ENCODE measurements at regions not wholly inside any gene's neighbourhood (a gene's known extent, or its start where the extent isn't known, plus 50 kb on each side); places are given as distances from the start of the nearest gene placed in this dataset. TPM values are rescaled to one million over a fixed set of nuclear protein-coding genes. Genes with fewer than 3 reads are reported as not detected.

DNA sequence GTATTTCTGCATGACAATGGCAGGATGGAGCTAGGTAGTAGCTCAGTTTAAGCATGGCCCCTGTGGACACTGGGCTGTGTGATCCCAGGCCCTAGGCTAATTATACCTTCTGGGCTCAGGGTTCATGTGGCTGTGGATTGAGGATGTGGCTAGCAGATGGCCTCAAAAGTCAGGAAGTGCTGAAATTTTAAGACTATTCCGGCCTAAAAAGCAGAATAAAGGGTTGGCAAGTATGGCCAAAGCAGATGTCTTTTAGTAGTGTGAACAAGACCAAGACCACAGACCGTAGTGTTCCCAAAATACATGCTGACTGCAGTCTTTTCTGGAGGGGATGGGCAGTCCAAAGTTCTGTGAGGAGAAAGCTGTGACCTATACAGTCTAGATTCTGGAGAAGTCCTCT is 115.7 kb upstream of the RAG2 start:
- Histone ChIP-seq H3K36me3 (ENCODE audit: insufficient read depth, low read length) (no peaks in the 10 kb centered on the region), H2AFZ (ENCODE audit: low read length) (no peak overlapping the region), H3K4me3 (ENCODE audit: low read depth, low read length, poor library complexity, severe bottlenecking) (no peak overlapping the region), H3K79me2 (ENCODE audit: insufficient read depth, low read depth, low read length) (no peaks in the 10 kb centered on the region), H3K9me2 (ENCODE audit: insufficient read depth, low read length) (no peaks in the 10 kb centered on the region), H3K4me1 (ENCODE audit: insufficient read depth, low read length, poor library complexity, severe bottlenecking) (no peaks in the 10 kb centered on the region), H3K27ac (ENCODE audit: low read depth, low read length, poor library complexity, severe bottlenecking) (no peak overlapping the region), H3K9me3 (ENCODE audit: low read length) (no peaks in the 10 kb centered on the region), H3K4me2 (ENCODE audit: low read length) (no peak overlapping the region), H4K20me1 (ENCODE audit: insufficient read depth, low read length) (no peaks in the 10 kb centered on the region)
- no TSS peak for BruUV-seq (replicated peaks)
- POLR2A ChIA-PET: interaction anchor here (0.7 kb wide), 4 partner anchors 19 to 431 kb away, joined by 3 to 4 read pairs (median 3); no protein-coding TSS in a partner anchor
- no peak for DNase-seq (ENCODE audit: low spot score)
- CTCF ChIA-PET (ENCODE audit: unreplicated experiment): no interaction called here
- intact Hi-C loops (cut with micrococcal nuclease; ENCODE audit: unreplicated experiment): no loop called here
- TF ChIP-seq, protein P1, sequence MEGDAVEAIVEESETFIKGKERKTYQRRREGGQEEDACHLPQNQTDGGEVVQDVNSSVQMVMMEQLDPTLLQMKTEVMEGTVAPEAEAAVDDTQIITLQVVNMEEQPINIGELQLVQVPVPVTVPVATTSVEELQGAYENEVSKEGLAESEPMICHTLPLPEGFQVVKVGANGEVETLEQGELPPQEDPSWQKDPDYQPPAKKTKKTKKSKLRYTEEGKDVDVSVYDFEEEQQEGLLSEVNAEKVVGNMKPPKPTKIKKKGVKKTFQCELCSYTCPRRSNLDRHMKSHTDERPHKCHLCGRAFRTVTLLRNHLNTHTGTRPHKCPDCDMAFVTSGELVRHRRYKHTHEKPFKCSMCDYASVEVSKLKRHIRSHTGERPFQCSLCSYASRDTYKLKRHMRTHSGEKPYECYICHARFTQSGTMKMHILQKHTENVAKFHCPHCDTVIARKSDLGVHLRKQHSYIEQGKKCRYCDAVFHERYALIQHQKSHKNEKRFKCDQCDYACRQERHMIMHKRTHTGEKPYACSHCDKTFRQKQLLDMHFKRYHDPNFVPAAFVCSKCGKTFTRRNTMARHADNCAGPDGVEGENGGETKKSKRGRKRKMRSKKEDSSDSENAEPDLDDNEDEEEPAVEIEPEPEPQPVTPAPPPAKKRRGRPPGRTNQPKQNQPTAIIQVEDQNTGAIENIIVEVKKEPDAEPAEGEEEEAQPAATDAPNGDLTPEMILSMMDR (conservative IDR thresholded peaks at IDR 0.05; ENCODE audit: low read length): no peak
- TF ChIP-seq EZH2phosphoT487 (IDR thresholded peaks at IDR 0.05; ENCODE audit: borderline replicate concordance, low read depth, low read length): no peak

DNA sequence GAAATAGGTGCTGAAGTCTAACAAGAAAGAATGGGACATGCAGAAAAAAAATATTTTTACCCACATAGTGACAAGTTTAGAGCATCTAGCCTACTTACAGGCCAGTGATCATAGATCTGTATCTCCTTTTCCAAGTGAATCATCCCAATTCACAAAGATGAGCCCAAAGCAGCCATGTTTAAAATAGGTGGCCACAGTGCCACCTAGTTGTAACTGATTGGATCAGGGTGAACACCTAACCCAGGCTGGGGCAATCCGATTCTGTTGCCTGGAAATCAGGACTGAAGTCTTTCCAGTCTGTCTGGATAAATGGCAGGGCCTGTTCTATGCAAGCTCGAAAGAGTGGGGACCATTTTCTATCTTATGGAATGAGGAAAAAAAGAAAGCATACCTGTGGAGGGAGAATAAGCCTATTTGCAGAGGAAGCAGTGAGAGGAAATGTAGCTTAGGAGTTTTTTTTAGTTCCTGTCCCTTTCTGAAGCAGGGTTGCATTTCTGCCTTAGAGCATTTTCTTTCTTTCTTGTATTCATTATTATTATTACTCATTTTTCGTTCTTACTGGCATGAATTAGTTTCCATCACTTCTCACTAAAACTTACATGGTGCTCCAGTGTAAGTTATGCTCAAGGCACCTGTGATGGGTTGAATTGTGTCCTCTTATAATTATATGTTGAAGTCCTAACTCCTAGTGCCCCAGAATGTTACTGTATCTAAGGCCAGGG is 113.2 kb upstream of the RAG2 start:
- Histone ChIP-seq H3K4me2 (ENCODE audit: low read length) (no peak overlapping the region), H3K4me3 (ENCODE audit: low read depth, low read length, poor library complexity, severe bottlenecking) (no peak overlapping the region), H3K36me3 (ENCODE audit: insufficient read depth, low read length) (no peaks in the 10 kb centered on the region), H3K4me1 (ENCODE audit: insufficient read depth, low read length, poor library complexity, severe bottlenecking) (no peaks in the 10 kb centered on the region), H3K27ac (ENCODE audit: low read depth, low read length, poor library complexity, severe bottlenecking) (no peak overlapping the region), H3K9me3 (ENCODE audit: low read length) (no peaks in the 10 kb centered on the region), H2AFZ (ENCODE audit: low read length) (no peak overlapping the region), H4K20me1 (ENCODE audit: insufficient read depth, low read length) (no peaks in the 10 kb centered on the region), H3K9me2 (ENCODE audit: insufficient read depth, low read length) (no peaks in the 10 kb centered on the region), H3K79me2 (ENCODE audit: insufficient read depth, low read depth, low read length) (no peaks in the 10 kb centered on the region)
- ChIA-PET CTCF (ENCODE audit: unreplicated experiment) (interaction anchor here (0.6 kb wide), 1 partner anchor 636 kb away, joined by 3 read pairs; no protein-coding TSS in a partner anchor), POLR2A (interaction anchor here (0.6 to 0.8 kb wide), 3 partner anchors 9 to 350 kb away, joined by 3 read pairs; no protein-coding TSS in a partner anchor)
- TF ChIP-seq EZH2phosphoT487 (IDR thresholded peaks at IDR 0.05; ENCODE audit: borderline replicate concordance, low read depth, low read length): no peak
- TF ChIP-seq, protein P1 (conservative IDR thresholded peaks at IDR 0.05; ENCODE audit: low read length): peak; percentile 63
- intact Hi-C loops (cut with micrococcal nuclease; ENCODE audit: unreplicated experiment): no loop called here
- peak; percentile 2 for DNase-seq (ENCODE audit: low spot score)
- no TSS peak for BruUV-seq (replicated peaks)

Small RNA genes in the stretch of these regions (small RNA-seq; reads per million reads assigned to genes)
- gene RF00322 (not detected), gene RNU6-99P (not detected)

Data from OCI-LY7 (cell line).